Left ventricle myocardium inferior (tissue), 1 donor: ENCODE measurements at regions not wholly inside any gene's neighbourhood (a gene's known extent, or its start where the extent isn't known, plus 50 kb on each side); places are given as distances from the start of the nearest gene placed in this dataset.

Experiments
- DNase-seq: peaks from one replicate; pipeline ENCODE4 v3.0.0-alpha.2; 2020
- H3K27ac ChIP-seq: fragments of 200-600 bp; replicated peaks from 2 replicates; pipeline ENCODE4 v1.8.0; 2021
- H3K27me3 ChIP-seq: fragments of 200-600 bp; 2 replicates; pipeline ENCODE4 v1.8.0; 2021; ENCODE audit warnings: low read depth
- H3K36me3 ChIP-seq: fragments of 200-600 bp; 2 replicates; pipeline ENCODE4 v1.8.0; 2021
- H3K4me1 ChIP-seq: fragments of 200-600 bp; 2 replicates; pipeline ENCODE4 v1.8.0; 2021
- H3K4me3 ChIP-seq: fragments of 200-600 bp; 2 replicates; pipeline ENCODE4 v1.8.0; 2021; ENCODE audit warnings: mild to moderate bottlenecking, moderate library complexity
- H3K9me3 ChIP-seq: fragments of 200-600 bp; replicated peaks from 2 replicates; pipeline ENCODE4 v1.8.0; 2021
- CTCF ChIP-seq: fragments of 200-600 bp; IDR thresholded peaks from 2 replicates; pipeline ENCODE4 v1.8.0; 2021; ENCODE audit warnings: antibody characterized with exemption, mild to moderate bottlenecking, borderline replicate concordance
- intact Hi-C: fragments of 100-400 bp; cut with micrococcal nuclease; formaldehyde crosslinking; loops from one replicate; pipeline ENCODE4 v1.11.0; 2022
- donor health status: DM: no; HTN: yes; CAD: no; lungs with severe emphysema.

- no peak overlapping the region for H3K27ac ChIP-seq
- intact Hi-C loops: no loop called here
- no peaks in the 10 kb centered on the region for H3K27me3 ChIP-seq
- H3K36me3 ChIP-seq: no peaks in the 10 kb centered on the region
- no peaks in the 10 kb centered on the region for H3K4me1 ChIP-seq
- TF ChIP-seq CTCF: no peak
- peaks cover 4% of the 10 kb centered on the region for H3K9me3 ChIP-seq
- DNase-seq: no peak
- no peak overlapping the region for H3K4me3 ChIP-seq
Observed at GRCh38 chr5:92588876-92589275, 992.1 kb downstream of the NR2F1-AS1 start.

- peaks cover 7% of the 10 kb centered on the region for H3K9me3 ChIP-seq
- no peak overlapping the region for H3K4me3 ChIP-seq
- intact Hi-C loops: no loop called here
- no peaks in the 10 kb centered on the region for H3K36me3 ChIP-seq
- H3K27me3 ChIP-seq: no peaks in the 10 kb centered on the region
- H3K4me1 ChIP-seq: no peaks in the 10 kb centered on the region
- DNase-seq: no peak
- no peak for TF ChIP-seq CTCF
- H3K27ac ChIP-seq: no peak overlapping the region
Observed at GRCh38 chr5:92581690-92582089, 999.3 kb downstream of the NR2F1-AS1 start.

- DNase-seq: no peak
- Histone ChIP-seq H3K4me1 (no peaks in the 10 kb centered on the region), H3K27me3 (no peaks in the 10 kb centered on the region), H3K36me3 (no peaks in the 10 kb centered on the region), H3K4me3 (no peak overlapping the region), H3K27ac (no peak overlapping the region), H3K9me3 (peaks cover 7% of the 10 kb centered on the region)
- TF ChIP-seq CTCF: no peak
- intact Hi-C loops: no loop called here
Observed at GRCh38 chr5:92581249-92581648, 999.8 kb downstream of the NR2F1-AS1 start.

DNA sequence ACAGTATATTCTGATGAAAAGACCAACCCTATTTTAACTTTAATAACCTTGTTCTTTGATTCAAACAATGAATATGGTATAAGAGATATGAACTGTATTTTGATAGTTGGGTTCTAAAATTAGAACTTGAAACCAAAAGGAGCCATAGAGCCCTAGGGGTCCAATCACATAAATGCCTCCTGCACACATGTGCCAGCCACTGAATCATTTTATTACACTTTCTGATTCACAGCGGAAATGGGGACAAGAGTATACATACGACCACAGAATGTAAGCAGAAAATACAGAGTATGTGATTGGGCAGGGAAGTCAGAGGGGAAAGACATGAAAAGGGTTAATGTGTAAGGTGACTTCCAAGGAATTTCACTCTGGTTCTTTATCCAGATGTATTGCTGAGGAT lies 1000.2 kb downstream of the NR2F1-AS1 start:
- Histone ChIP-seq H3K9me3 (peaks cover 7% of the 10 kb centered on the region), H3K27me3 (no peaks in the 10 kb centered on the region), H3K4me1 (no peaks in the 10 kb centered on the region), H3K4me3 (no peak overlapping the region), H3K36me3 (no peaks in the 10 kb centered on the region), H3K27ac (no peak overlapping the region)
- intact Hi-C loops: no loop called here
- no peak for TF ChIP-seq CTCF
- no peak for DNase-seq

- intact Hi-C loops: no loop called here
- no peak for TF ChIP-seq CTCF
- no peak for DNase-seq
Observed at GRCh38 chr5:92574023-92574422, 1007.0 kb downstream of the NR2F1-AS1 start.

GRCh38 chr5:92568522-92568921 lies 1012.5 kb downstream of the NR2F1-AS1 start:
- Histone ChIP-seq H3K27ac (no peak overlapping the region), H3K9me3 (no peaks in the 10 kb centered on the region), H3K36me3 (no peaks in the 10 kb centered on the region), H3K4me1 (no peaks in the 10 kb centered on the region), H3K4me3 (no peak overlapping the region), H3K27me3 (no peaks in the 10 kb centered on the region)
- no peak for TF ChIP-seq CTCF
- DNase-seq: no peak
- intact Hi-C loops: no loop called here

More at GRCh38 chr5:92574023-92574422, 1007.0 kb downstream of the NR2F1-AS1 start:
- H3K27ac ChIP-seq: no peak overlapping the region
- no peaks in the 10 kb centered on the region for H3K27me3 ChIP-seq
- H3K36me3 ChIP-seq: no peaks in the 10 kb centered on the region
- no peak overlapping the region for H3K4me3 ChIP-seq
- no peaks in the 10 kb centered on the region for H3K4me1 ChIP-seq
- no peaks in the 10 kb centered on the region for H3K9me3 ChIP-seq
